Keratinocyte (primary cell): ENCODE measurements at regions not wholly inside any gene's neighbourhood (a gene's known extent, or its start where the extent isn't known, plus 50 kb on each side); places are given as distances from the start of the nearest gene placed in this dataset.

ENCODE experiments used
- DNase-seq: peaks from one replicate; pipeline ENCODE4 v3.0.0-alpha.2; 2011; ENCODE audit warnings: low read depth, missing footprints, low spot score
- FAIRE-seq: peaks from 2 replicates; lab custom pipeline; 2011; peaks lifted over from hg19 to GRCh38; lab: Jason Lieb, UNC
- H2AFZ ChIP-seq: 2 replicates; pipeline ENCODE4 v1.6.0; 2012; ENCODE audit warnings: low read length, control low read depth, inconsistent platforms; ENCODE audit not compliant: control insufficient read depth
- H3K27ac ChIP-seq: 2 replicates; pipeline ENCODE4 v1.5.1; 2011; ENCODE audit warnings: low read length; ENCODE audit not compliant: control insufficient read depth, insufficient read depth
- H3K27me3 ChIP-seq: 3 replicates; pipeline ENCODE4 v1.6.0; 2011; ENCODE audit warnings: low read length; ENCODE audit not compliant: control insufficient read depth, insufficient read depth; ENCODE audit errors: extremely low read depth
- H3K36me3 ChIP-seq, 2 experiments: 2 replicates in 1 of 2; 3 replicates in 1 of 2; pipeline ENCODE4 v1.5.1; 2011; ENCODE audit warnings: low read length in 2 of 2, mild to moderate bottlenecking in 1 of 2; ENCODE audit not compliant: control insufficient read depth in 2 of 2, insufficient read depth in 2 of 2; ENCODE audit errors: extremely low read depth in 1 of 2
- H3K4me1 ChIP-seq: 3 replicates; pipeline ENCODE4 v1.5.1; 2011; ENCODE audit warnings: low read length; ENCODE audit not compliant: control insufficient read depth, insufficient read depth; ENCODE audit errors: extremely low read depth
- H3K4me2 ChIP-seq: 3 replicates; pipeline ENCODE4 v1.6.0; 2011; ENCODE audit warnings: low read depth, low read length; ENCODE audit not compliant: control insufficient read depth, insufficient read depth; ENCODE audit errors: extremely low read depth
- H3K4me3 ChIP-seq, 3 experiments: fragments of 200-600 bp in 1 of 3; sonication (generic) in 1 of 3; 2 replicates in 2 of 3; 3 replicates in 1 of 3; pipeline ENCODE4 v1.5.1; 2011 to 2016; ENCODE audit warnings: low read length in 3 of 3, mild to moderate bottlenecking in 3 of 3, control low read depth in 2 of 3, inconsistent platforms in 1 of 3, low read depth in 1 of 3, mixed read lengths in 1 of 3, mixed run types in 1 of 3, moderate library complexity in 1 of 3; ENCODE audit not compliant: control insufficient read depth in 2 of 3, insufficient read depth in 2 of 3; ENCODE audit errors: extremely low read depth in 1 of 3
- H3K79me2 ChIP-seq: 2 replicates; pipeline ENCODE4 v1.6.0; 2012; ENCODE audit warnings: low read length; ENCODE audit not compliant: control insufficient read depth, insufficient read depth
- H3K9ac ChIP-seq: 3 replicates; pipeline ENCODE4 v1.6.0; 2011; ENCODE audit warnings: low read length; ENCODE audit not compliant: control insufficient read depth, insufficient read depth; ENCODE audit errors: extremely low read depth
- H3K9me1 ChIP-seq: 3 replicates; pipeline ENCODE4 v1.6.0; 2011; ENCODE audit warnings: low read length; ENCODE audit not compliant: control insufficient read depth, insufficient read depth; ENCODE audit errors: extremely low read depth
- H3K9me3 ChIP-seq: 2 replicates; pipeline ENCODE4 v1.5.1; 2012; ENCODE audit warnings: low read depth, low read length; ENCODE audit not compliant: control insufficient read depth
- H4K20me1 ChIP-seq: 3 replicates; pipeline ENCODE4 v1.6.0; 2011; ENCODE audit warnings: low read length; ENCODE audit not compliant: control insufficient read depth, insufficient read depth; ENCODE audit errors: extremely low read depth
- EZH2 ChIP-seq: IDR thresholded peaks from one replicate; pipeline ENCODE4 v1.6.1; 2012; ENCODE audit warnings: inconsistent platforms, mild to moderate bottlenecking, low read length, moderate library complexity
- dilution Hi-C: fragments of 300-500 bp; cut with MboI; formaldehyde crosslinking; loops from one replicate; pipeline ENCODE4 v1.7.0; 2020; ENCODE audit warnings: low sequenced_read_pairs; ENCODE audit not compliant: extremely low pct_ligation_motif_present
- TF ChIP-seq, protein P1 (sequence below), 3 experiments: IDR thresholded peaks in 1 of 3; conservative IDR thresholded peaks in 1 of 3; optimal IDR thresholded peaks in 1 of 3; 2 replicates in 2 of 3; 3 replicates in 1 of 3; pipeline versions ENCODE3 to v1.5.1; 2011; ENCODE audit warnings: low read length in 3 of 3, mild to moderate bottlenecking in 3 of 3, moderate library complexity in 2 of 3, control low read depth in 1 of 3, inconsistent platforms in 1 of 3; ENCODE audit not compliant: insufficient read depth in 2 of 3; ENCODE audit errors: extremely low read depth in 1 of 3

DNA sequence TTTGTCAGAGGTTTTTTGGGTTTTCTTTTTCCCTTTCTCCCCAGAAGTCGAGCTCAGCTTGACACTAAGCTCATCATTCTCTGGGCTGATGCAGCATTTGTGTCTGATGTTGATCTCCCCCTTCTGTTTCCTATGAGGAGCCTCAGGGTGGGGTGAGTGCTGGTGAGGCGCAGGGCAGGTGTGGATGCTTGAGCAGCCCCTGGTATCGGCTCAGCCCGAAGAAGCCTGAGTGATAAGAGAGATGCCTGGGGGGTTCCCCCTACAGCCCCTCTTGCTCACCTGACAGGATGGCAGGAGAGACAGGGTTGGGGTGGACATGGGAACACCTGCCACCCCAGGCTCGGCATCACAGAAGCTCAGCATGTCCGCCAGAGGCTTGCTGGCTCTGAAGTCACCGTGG is 239.0 kb downstream of the RHOU start:
- Histone ChIP-seq H3K27me3 (peaks cover 14% of the 10 kb centered on the region), H3K4me1 (no peaks in the 10 kb centered on the region), H3K9me1 (no peaks in the 10 kb centered on the region), H3K4me2 (no peak overlapping the region), H3K4me3 (no peak overlapping the region), H3K36me3 (no peaks in the 10 kb centered on the region), H3K27ac (no peak overlapping the region), H4K20me1 (no peaks in the 10 kb centered on the region), H3K9me3 (no peaks in the 10 kb centered on the region), H3K9ac (no peak overlapping the region), H2AFZ (no peak overlapping the region), H3K79me2 (no peaks in the 10 kb centered on the region)
- FAIRE-seq (no peak), DNase-seq (no peak)
- TF ChIP-seq, protein P1, sequence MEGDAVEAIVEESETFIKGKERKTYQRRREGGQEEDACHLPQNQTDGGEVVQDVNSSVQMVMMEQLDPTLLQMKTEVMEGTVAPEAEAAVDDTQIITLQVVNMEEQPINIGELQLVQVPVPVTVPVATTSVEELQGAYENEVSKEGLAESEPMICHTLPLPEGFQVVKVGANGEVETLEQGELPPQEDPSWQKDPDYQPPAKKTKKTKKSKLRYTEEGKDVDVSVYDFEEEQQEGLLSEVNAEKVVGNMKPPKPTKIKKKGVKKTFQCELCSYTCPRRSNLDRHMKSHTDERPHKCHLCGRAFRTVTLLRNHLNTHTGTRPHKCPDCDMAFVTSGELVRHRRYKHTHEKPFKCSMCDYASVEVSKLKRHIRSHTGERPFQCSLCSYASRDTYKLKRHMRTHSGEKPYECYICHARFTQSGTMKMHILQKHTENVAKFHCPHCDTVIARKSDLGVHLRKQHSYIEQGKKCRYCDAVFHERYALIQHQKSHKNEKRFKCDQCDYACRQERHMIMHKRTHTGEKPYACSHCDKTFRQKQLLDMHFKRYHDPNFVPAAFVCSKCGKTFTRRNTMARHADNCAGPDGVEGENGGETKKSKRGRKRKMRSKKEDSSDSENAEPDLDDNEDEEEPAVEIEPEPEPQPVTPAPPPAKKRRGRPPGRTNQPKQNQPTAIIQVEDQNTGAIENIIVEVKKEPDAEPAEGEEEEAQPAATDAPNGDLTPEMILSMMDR (optimal IDR thresholded peaks at IDR 0.05 in 1 of 3, IDR thresholded peaks at IDR 0.05 in 1 of 3, conservative IDR thresholded peaks at IDR 0.05 in 1 of 3; ENCODE audit: extremely low read depth in 1 of 3, insufficient read depth in 2 of 3, low read length in 3 of 3): no peak
- TF ChIP-seq EZH2: no peak
- dilution Hi-C loops: no loop called here

DNA sequence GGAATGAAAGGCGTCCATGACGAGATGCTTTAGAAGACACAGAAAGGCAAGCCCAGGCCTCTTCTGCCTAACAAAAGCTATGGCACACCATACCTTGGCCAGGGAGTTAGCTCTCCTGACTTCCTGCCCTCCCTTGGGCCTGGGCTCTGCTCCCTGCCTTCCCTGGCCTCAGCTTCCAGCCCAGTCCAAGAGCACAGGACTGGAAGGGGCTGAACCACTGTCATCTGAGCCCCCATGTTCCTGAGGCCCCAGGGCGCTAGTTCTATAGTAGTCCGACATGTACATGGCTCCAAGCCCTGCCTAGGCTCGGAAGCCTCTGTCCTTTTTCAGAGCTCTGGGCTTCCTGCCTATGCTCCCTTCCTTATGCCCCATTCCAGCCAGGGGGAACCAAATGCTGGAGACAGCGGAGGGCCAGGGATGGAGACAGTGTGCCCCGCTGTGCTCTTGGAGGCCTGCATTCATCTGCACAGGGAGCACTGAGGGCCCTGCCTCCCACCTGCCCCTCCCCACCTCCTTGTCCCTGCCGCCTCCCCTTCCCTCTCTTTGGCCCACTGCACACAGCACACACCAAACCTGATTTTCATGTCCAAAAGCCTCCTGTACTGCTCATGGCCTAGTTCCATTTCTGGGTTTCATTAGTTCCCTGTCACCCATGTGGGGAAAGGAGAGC is 240.1 kb downstream of the RHOU start:
- no peak overlapping the region for H3K4me3 ChIP-seq
- H3K79me2 ChIP-seq: no peaks in the 10 kb centered on the region
- no peaks in the 10 kb centered on the region for H3K9me1 ChIP-seq
- H3K9ac ChIP-seq: no peak overlapping the region
- no peaks in the 10 kb centered on the region for H3K36me3 ChIP-seq
- H3K27ac ChIP-seq: no peak overlapping the region
- no peaks in the 10 kb centered on the region for H3K9me3 ChIP-seq
- H3K27me3 ChIP-seq: peaks cover 16% of the 10 kb centered on the region
- no peak overlapping the region for H3K4me2 ChIP-seq
- no peaks in the 10 kb centered on the region for H4K20me1 ChIP-seq
- DNase-seq (no peak), FAIRE-seq (no peak)
- H2AFZ ChIP-seq: no peak overlapping the region
- H3K4me1 ChIP-seq: no peaks in the 10 kb centered on the region
- dilution Hi-C loops: no loop called here
- TF ChIP-seq, protein P1 (optimal IDR thresholded peaks at IDR 0.05 in 1 of 3, IDR thresholded peaks at IDR 0.05 in 1 of 3, conservative IDR thresholded peaks at IDR 0.05 in 1 of 3; ENCODE audit: extremely low read depth in 1 of 3, insufficient read depth in 2 of 3, low read length in 3 of 3): no peak
